ENCODE measurements at regions not wholly inside any gene's neighbourhood (a gene's known extent, or its start where the extent isn't known, plus 50 kb on each side); places are given as distances from the start of the nearest gene placed in this dataset.

- no peak overlapping the region for H3K14ac ChIP-seq (replicated peaks; ENCODE audit: low read depth, low read length)
- no peak overlapping the region for H3K4me3 ChIP-seq (ENCODE audit: insufficient read depth, low read depth, low read length)
- no peak overlapping the region for H2BK120ac ChIP-seq (ENCODE audit: low read depth, low read length)
- no peak overlapping the region for H3K9ac ChIP-seq (ENCODE audit: low read depth, low read length)
- no peaks in the 10 kb centered on the region for H3K27me3 ChIP-seq (ENCODE audit: control insufficient read depth, insufficient read depth, low read length)
- TF ChIP-seq RCOR1 (IDR thresholded peaks at IDR 0.05; ENCODE audit: insufficient replicate concordance, low read length) (no peak), RFX5 (IDR thresholded peaks at IDR 0.05; ENCODE audit: low read depth, low read length) (no peak), MXI1 (IDR thresholded peaks at IDR 0.05; ENCODE audit: borderline replicate concordance, low read depth, low read length) (no peak), ELK1 (IDR thresholded peaks at IDR 0.05; ENCODE audit: borderline replicate concordance, low read depth, low read length) (no peak), MAFK (IDR thresholded peaks at IDR 0.05; ENCODE audit: low read depth, low read length) (no peak), SMC3 (IDR thresholded peaks at IDR 0.05; ENCODE audit: low read depth, low read length) (no peak), NFE2L2 (IDR thresholded peaks at IDR 0.05; ENCODE audit: low read depth, low read length) (no peak)
- intact Hi-C loops (cut with micrococcal nuclease) = no loop called here
- H3K23ac ChIP-seq (ENCODE audit: low read depth, low read length) = no peak overlapping the region
- H2AK5ac ChIP-seq (ENCODE audit: low read depth, low read length) = no peak overlapping the region
- DNase-seq (no peak), ATAC-seq (ENCODE audit: low read depth) (no peak)
- WGBS, 2 experiments (ENCODE audit: extremely low coverage in 2 of 2, insufficient read length in 1 of 2) = no CpG with 5 or more reads among the region's 4 CpGs
- no peak overlapping the region for H2BK20ac ChIP-seq (ENCODE audit: low read depth, low read length)
- H2BK5ac ChIP-seq (ENCODE audit: low read depth, low read length, poor library complexity, severe bottlenecking) = no peak overlapping the region
- H4K8ac ChIP-seq (ENCODE audit: low read depth in 2 of 2, low read length in 2 of 2) = no peak overlapping the region
- ChIA-PET CTCF (interaction anchor here (0.6 kb wide), 1 partner anchor 16 kb away, joined by 3 read pairs; no protein-coding TSS in a partner anchor), POLR2A (ENCODE audit: unreplicated experiment) (no interaction called here)
- no peak overlapping the region for H4K5ac ChIP-seq (ENCODE audit: low read depth, low read length)
- H3K4me2 ChIP-seq (ENCODE audit: low read depth, low read length) = no peak overlapping the region
- no peak overlapping the region for H3K18ac ChIP-seq (ENCODE audit: low read depth, low read length)
- no peak overlapping the region for H2AFZ ChIP-seq (replicated peaks; ENCODE audit: low read length, poor library complexity)
- H3K9me1 ChIP-seq (ENCODE audit: insufficient read depth, low read length) = no peaks in the 10 kb centered on the region
- dilution Hi-C loops (cut with HindIII; ENCODE audit: low sequenced_read_pairs, unreplicated experiment) = no loop called here
- H3K79me1 ChIP-seq (ENCODE audit: low read depth in 1 of 2, low read length in 2 of 2) = no peaks in the 10 kb centered on the region
- H4K91ac ChIP-seq (ENCODE audit: insufficient read depth, low read depth, low read length) = no peak overlapping the region
- H3K56ac ChIP-seq (ENCODE audit: extremely low read depth, insufficient read depth, low read length) = no peak overlapping the region
- no peak overlapping the region for H3K4ac ChIP-seq (ENCODE audit: low read depth, low read length)
- H2BK15ac ChIP-seq (ENCODE audit: low read depth, low read length) = no peak overlapping the region
- no TSS peak for BruUV-seq (replicated peaks)
- no peak overlapping the region for H3K27ac ChIP-seq (ENCODE audit: insufficient read depth, low read length)
- H3K9me3 ChIP-seq (ENCODE audit: control insufficient read depth, insufficient read depth, low read length) = no peaks in the 10 kb centered on the region
- no peaks in the 10 kb centered on the region for H3K36me3 ChIP-seq (ENCODE audit: control insufficient read depth, insufficient read depth, low read length)
- H4K20me1 ChIP-seq (ENCODE audit: insufficient read depth, low read length) = no peaks in the 10 kb centered on the region
- H2AK9ac ChIP-seq (replicated peaks; ENCODE audit: low read depth, low read length, poor library complexity) = no peak overlapping the region
- H3K4me1 ChIP-seq (ENCODE audit: control insufficient read depth, insufficient read depth, low read length) = no peaks in the 10 kb centered on the region
- in situ Hi-C loops (cut with MboI; ENCODE audit: low sequenced_read_pairs) = no loop called here
Measured at GRCh38 chr5:90097082-90097477, 312.5 kb downstream of the CETN3 start.
